ENCODE measurements at regions not wholly inside any gene's neighbourhood (a gene's known extent, or its start where the extent isn't known, plus 50 kb on each side); places are given as distances from the start of the nearest gene placed in this dataset.

DNA sequence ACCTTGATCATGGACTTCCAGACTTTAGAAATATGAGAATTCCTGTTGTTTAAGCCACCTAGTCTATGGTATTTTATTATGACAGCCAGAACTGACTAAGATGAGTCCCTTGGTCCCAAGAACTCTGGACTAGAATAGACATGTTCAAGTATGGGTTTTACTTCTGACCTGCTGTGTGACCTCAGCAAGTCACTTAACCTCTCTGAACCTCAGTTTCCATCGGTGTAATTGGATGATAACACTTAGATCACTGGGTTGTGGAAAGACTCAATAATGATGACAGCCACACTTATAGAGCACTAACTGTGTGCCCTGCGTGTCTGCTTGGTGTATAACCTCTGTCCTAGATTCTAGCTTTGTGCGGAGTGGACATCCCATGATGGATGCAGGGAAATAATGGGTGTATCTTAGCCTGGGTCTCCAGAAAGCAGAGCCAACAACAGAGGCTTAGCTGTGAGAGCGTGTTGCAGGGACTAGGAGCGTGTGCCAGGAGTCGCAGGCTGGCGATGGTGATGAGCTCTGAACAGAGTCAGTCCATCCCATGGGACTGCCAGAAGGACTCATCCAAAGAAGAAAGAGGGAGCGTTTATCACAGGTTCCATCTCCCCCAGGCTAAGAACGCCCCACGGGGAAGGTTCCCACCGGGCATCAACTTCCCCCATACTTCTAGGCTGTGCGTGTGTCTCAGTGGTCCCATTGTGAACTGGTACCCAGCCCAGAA is 93.2 kb upstream of the TP53I11 start:
- no peak overlapping the region for H3K4me3 ChIP-seq (ENCODE audit: low read length in 3 of 3)
- no peak overlapping the region for H3K9ac ChIP-seq (ENCODE audit: low read length in 3 of 3)
- intact Hi-C loops (cut with DNase I) = no loop called here
- DNase-seq (no peak), FAIRE-seq (no peak)
- TF ChIP-seq, protein P1, sequence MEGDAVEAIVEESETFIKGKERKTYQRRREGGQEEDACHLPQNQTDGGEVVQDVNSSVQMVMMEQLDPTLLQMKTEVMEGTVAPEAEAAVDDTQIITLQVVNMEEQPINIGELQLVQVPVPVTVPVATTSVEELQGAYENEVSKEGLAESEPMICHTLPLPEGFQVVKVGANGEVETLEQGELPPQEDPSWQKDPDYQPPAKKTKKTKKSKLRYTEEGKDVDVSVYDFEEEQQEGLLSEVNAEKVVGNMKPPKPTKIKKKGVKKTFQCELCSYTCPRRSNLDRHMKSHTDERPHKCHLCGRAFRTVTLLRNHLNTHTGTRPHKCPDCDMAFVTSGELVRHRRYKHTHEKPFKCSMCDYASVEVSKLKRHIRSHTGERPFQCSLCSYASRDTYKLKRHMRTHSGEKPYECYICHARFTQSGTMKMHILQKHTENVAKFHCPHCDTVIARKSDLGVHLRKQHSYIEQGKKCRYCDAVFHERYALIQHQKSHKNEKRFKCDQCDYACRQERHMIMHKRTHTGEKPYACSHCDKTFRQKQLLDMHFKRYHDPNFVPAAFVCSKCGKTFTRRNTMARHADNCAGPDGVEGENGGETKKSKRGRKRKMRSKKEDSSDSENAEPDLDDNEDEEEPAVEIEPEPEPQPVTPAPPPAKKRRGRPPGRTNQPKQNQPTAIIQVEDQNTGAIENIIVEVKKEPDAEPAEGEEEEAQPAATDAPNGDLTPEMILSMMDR (IDR thresholded peaks at IDR 0.05; ENCODE audit: borderline replicate concordance, extremely low read depth, insufficient read depth) = no peak
- H3K36me3 ChIP-seq (ENCODE audit: control insufficient read depth in 2 of 3, insufficient read depth in 3 of 3, low read length in 3 of 3) = no peaks in the 10 kb centered on the region
- H3K27me3 ChIP-seq (ENCODE audit: control insufficient read depth, insufficient read depth, low read length) = no peaks in the 10 kb centered on the region
- H3K9me3 ChIP-seq (ENCODE audit: control insufficient read depth in 2 of 3, insufficient read depth in 1 of 3, low read length in 3 of 3) = peaks cover 0 to 4% (median 3%) of the 10 kb centered on the region in 3 donors
- H3K4me1 ChIP-seq (ENCODE audit: control insufficient read depth in 2 of 3, insufficient read depth in 2 of 3, low read depth in 1 of 3, low read length in 3 of 3) = peaks cover 0 to 8% (median 4%) of the 10 kb centered on the region in 3 donors
- H3K27ac ChIP-seq (ENCODE audit: low read depth in 2 of 2, low read length in 2 of 2) = no peak overlapping the region

DNA sequence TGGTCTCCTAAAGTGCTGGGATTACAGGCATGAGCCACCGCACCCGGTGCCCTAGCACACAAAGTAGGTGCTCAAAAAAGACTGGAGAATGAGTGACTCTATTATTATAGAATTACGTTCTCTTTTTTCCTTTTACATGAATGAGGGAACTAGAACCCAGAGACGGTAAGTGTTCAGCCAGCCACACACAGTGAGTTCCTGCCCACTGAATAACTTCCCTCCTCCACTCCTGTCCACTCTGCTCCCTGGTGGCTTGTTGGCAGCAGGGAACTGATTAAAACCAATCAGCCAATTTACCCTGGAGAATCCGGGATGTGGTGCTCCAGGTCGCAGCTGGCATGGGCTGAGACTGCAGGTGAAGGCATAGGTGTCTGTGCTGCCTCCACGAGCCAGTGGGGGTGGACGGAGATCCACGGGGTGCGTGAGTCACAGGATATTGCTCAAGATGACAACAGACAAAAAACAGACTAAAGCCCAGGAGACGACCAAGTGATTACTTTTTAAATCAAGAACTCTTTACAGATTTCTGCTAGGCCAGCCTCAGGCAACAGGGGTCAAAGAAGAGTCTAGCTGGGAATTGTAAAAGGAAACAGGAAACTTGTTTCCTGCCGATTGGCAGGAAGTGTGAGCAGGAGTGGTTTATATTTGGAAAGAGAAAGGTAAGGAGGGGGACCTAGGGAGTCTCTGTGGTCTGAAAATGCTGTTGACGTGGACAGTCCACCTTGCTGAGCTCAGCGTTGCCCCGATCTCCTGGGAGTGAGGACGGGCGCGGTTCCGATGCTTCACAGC is 95.2 kb upstream of the TP53I11 start:
- intact Hi-C loops (cut with DNase I) = no loop called here
- Histone ChIP-seq H3K27ac (ENCODE audit: low read depth in 2 of 2, low read length in 2 of 2) (peak overlapping the region; percentile 65 to 84), H3K4me1 (ENCODE audit: control insufficient read depth in 2 of 3, insufficient read depth in 2 of 3, low read depth in 1 of 3, low read length in 3 of 3) (peaks cover 0 to 8% (median 4%) of the 10 kb centered on the region in 3 donors), H3K9me3 (ENCODE audit: control insufficient read depth in 2 of 3, insufficient read depth in 1 of 3, low read length in 3 of 3) (no peaks in the 10 kb centered on the region), H3K36me3 (ENCODE audit: control insufficient read depth in 2 of 3, insufficient read depth in 3 of 3, low read length in 3 of 3) (no peaks in the 10 kb centered on the region), H3K4me3 (ENCODE audit: low read length in 3 of 3) (no peak overlapping the region), H3K9ac (ENCODE audit: low read length in 3 of 3) (no peak overlapping the region), H3K27me3 (ENCODE audit: control insufficient read depth, insufficient read depth, low read length) (no peaks in the 10 kb centered on the region)
- FAIRE-seq = no peak
- no peak for DNase-seq
- TF ChIP-seq, protein P1 (IDR thresholded peaks at IDR 0.05; ENCODE audit: borderline replicate concordance, extremely low read depth, insufficient read depth) = no peak

- TF ChIP-seq, protein P1 (IDR thresholded peaks at IDR 0.05; ENCODE audit: borderline replicate concordance, extremely low read depth, insufficient read depth) = no peak
- Histone ChIP-seq H3K9me3 (ENCODE audit: control insufficient read depth in 2 of 3, insufficient read depth in 1 of 3, low read length in 3 of 3) (no peaks in the 10 kb centered on the region), H3K9ac (ENCODE audit: low read length in 3 of 3) (no peak overlapping the region), H3K36me3 (ENCODE audit: control insufficient read depth in 2 of 3, insufficient read depth in 3 of 3, low read length in 3 of 3) (no peaks in the 10 kb centered on the region), H3K4me3 (ENCODE audit: low read length in 3 of 3) (no peak overlapping the region), H3K27me3 (ENCODE audit: control insufficient read depth, insufficient read depth, low read length) (no peaks in the 10 kb centered on the region), H3K27ac (ENCODE audit: low read depth in 2 of 2, low read length in 2 of 2) (peak overlapping the region; percentile 45 to 65), H3K4me1 (ENCODE audit: control insufficient read depth in 2 of 3, insufficient read depth in 2 of 3, low read depth in 1 of 3, low read length in 3 of 3) (peaks cover 0 to 8% (median 4%) of the 10 kb centered on the region in 3 donors)
- intact Hi-C loops (cut with DNase I) = no loop called here
- FAIRE-seq = no peak
- peak in 1 of 5 donors; percentile 71 for DNase-seq
Measured at GRCh38 chr11:45048313-45048841, 97.7 kb upstream of the TP53I11 start.
